ENCODE measurements at regions not wholly inside any gene's neighbourhood (a gene's known extent, or its start where the extent isn't known, plus 50 kb on each side); places are given as distances from the start of the nearest gene placed in this dataset.
A peak's percentile ranks its signal among the peaks of the same experiment; 100 is the strongest.

DNA sequence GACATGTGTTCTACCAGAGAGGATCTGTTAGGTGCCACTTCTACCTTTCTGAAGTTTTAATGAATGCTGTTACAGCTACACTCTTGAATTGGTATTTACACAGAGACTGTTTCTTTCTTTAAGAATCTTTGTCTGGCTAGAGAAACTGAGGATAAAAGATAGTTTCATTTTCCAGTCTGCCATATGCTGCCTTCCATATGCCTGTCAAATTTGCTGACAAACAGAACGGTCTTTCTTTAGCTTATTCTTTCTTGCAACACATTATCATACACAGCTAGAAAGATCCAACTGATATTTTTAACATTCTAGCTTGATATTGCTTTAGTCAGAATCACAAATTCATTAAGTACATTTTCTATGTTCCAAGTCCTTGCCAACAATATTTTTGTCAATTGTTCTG is 409.8 kb upstream of the CELF4 start:
- no peak for DNase-seq

DNA sequence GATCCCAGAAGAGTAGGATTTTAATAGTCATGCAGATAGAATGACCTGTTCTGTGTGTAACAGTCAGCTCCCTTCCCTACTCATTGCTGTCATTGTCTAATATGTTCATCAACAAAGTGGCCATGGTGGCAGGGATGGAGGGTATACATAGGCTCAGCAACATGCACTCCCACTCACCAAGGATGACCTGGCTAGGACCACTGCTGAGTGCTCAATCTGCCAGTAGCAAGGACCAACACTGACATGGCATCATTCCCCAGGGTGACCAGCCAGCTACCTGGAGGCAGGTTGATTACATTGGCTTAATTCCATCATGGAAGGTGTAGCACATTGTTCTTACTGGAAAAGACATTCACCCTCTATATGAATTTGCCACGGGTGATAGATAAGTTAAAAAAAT is 401.7 kb upstream of the CELF4 start:
- DNase-seq: no peak

DNA sequence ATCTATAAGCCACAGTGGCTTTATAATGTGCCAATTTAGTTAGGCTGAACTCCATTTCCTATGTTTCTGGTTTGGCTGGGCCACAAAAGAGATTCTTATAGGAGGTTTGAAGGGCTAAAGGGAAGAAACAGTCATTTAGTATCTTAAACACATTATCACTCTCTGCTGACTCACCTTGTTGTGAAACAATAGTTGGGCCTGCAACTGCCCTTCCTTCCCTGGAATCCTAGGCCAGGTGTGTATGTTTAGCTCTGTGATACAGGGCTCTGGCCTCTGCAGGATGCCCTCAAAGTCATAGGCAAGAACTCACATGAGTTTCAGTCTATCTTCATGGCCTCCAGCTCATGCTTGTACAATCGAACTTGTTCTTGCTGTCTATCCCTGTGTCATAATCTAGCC is 400.0 kb upstream of the CELF4 start:
- no peak for DNase-seq

DNA sequence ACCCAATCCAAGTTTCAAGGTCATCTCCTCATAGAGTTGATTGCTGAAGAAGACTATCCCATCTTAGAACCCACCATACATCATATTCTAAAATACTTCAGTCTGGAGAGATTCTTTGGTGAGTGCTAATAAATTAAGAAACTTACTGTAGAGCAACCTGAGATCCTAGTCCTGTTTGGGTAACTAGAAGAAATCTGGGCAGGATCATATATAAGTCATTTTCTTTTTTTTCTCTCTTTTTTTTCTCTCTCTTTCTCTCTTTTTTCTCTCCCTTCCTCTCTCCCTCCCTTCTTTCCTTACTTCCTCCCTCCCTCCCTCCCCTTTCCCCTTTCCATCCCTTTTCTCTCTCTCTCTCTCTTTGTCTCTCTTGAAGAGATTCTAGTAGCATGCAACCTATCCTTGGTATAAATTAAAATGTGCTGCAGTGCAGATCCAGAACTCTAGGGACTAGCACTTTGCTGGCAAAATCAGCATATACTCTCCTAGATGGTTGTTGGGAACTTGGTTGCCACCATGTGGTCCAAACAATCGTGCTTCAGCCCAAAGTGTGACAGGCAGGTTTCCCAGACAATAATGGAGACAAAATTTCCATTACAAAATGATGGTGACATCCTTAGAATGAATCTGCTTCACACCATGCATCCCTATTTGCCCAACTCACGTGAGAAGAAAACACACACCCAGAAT is 399.4 kb upstream of the CELF4 start:
- no peak for DNase-seq

DNA sequence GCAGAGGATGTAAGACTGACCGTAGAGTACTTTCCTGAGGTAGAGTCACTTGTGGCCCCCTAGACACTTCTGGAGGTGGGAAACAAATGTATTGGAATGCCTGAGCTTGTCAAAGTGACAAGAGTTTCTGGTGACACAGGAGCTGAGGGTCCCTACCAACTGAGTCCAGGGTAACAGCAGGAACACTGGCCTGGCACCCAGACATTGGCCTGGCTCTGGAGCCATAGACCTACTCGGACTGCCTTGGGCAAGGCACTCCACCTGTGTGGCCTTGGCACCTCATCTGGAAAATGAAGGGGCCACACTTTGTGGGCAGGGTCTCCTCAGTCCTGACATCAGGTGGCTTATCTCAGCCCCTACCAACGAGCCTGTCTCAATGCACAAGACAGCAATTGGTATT is 398.2 kb upstream of the CELF4 start:
- no peak for DNase-seq

DNA sequence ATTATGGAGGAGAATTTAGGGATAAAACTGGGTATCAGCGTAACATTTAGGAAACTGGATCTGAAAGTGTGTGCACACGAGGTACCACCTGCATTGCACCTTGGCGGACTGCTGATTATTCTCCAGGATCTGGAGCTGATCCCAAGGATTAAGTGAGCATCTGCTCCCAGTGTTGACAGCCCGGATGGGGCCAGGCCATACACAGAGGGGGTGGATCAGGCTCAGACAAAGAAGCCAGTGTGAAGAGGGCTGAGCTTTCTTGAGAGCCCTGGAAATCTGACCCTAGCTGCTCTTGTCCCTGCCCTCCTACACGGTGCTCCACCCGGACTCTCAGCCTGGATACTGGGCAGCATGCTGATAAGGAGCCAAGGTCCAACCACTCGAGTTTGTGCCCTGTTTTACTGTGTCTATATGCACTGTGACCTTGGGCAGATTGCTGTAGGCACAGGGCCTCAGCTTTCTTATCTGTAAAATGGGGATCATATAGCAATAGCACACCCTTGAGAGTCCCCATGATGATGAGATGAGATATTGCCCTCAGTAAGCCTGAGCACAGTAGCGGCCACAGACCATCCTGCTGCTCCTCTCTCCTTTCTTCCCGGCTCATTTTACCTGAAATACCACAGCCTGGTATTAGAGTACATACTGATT is 396.8 kb upstream of the CELF4 start:
- peak; percentile 45 for DNase-seq

DNA sequence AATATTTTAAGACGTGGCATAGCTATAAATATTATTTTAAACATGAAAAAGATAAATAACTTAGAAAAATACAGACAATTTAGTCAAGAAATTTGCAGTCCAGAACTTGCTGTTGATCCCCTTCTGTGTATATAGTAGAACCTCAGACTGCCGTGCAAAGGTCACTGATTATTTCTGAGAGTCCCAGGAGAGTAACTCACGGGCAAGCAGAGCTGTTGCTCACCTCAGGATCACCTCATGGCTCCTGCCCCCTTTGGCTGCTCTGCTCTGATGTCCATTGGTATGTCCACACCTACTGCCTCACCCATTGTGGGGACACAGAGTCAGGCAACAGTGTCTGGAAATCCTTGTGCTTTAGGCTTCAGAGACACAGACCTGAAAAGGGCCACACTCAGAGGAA is 392.9 kb upstream of the CELF4 start:
- DNase-seq: no peak

DNA sequence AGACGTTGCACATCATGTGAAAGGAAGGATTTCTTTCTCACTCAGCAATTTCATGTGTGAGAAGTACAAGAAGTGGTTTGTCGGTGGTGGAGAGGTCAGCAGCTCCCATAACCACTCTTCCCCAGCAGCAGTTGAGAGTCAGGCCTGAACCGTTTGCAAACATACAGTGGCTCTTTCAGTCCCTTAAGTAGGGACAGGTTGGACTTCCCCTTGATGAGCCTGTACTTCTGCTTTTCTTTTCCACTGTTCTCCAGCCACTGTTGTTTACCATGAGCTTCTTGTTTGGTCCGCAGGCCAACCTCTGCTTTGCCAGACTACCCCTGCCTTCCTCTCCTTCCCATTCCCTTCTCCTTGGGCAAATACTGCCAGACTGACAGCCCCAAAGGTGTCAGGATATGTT is 391.3 kb upstream of the CELF4 start:
- no peak for DNase-seq

DNA sequence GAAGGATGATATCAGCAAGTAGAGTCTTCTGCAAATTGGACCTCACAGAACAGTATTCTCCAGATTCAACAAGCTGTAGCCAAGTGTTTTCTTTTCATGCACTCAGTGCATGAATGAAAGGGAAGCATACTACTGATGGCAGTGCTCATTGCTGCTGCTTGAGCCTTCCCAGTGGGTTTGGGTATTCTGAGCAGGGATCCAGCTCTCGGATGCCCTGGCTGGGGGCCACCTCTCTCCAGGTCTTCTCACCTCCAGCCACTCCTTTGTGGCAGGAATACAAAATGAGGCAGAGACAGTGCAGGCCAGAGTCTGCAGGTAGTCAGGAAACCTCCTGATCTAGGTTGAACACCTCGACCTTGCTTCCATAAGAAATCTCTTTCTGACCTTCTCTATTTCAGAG is 390.4 kb upstream of the CELF4 start:
- no peak for DNase-seq

DNA sequence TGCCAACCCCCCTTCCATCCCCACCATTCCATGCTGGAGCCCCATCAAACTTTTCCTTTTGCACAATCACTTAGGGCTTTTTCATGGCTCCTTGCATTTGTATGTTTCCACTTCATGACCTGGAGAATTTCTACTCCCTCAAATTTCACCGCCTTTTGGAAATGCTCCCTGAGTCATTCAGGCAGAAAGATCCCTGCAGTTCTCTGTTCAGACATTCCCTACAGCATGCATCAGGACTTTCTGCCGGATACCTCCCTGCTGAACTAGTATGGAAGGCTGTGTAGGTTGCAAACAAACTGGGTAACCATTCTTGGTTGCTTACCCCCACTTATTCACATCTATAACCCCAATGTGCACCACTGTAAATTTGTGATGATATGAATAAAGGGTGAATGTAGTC is 389.6 kb upstream of the CELF4 start:
- no peak for DNase-seq

DNA sequence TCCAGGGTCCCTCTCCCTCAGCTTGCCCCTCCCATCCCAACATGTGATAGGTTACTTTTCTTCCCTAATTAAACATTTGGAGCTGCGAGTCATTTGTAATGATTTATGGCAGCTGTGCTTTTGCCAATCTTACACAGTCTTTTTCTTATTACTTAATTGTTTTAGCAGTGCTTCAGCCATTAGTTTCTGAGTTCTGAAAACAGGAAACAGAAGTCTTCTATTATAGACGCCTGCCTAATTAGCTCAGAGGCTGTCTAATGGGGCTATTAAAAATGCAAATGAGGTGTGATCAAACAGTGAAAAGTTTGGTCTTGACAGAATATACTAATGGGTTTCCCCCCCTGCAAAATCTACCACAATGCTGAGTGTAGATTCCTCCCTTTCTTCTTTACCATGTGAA is 388.3 kb upstream of the CELF4 start:
- no peak for DNase-seq

DNA sequence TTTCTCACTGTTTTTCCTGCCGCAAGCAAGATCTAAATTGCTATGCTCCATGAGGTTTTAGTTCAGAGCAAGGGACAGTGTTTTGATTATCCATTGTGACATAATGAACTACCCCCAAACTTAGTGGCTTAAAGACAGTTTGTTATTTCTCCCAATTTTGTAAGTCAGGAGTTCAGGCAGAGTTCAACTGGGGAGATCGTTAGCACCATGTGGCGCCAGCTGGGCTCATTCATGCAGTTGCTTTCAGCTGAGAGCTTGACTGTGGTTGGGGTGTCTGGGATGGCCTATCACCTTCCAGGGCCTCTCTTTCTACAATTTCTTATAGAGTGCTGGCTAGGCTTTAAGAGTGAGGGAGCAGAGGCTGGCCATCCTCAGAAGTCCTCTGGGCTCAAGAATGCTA is 382.9 kb upstream of the CELF4 start:
- no peak for DNase-seq

DNA sequence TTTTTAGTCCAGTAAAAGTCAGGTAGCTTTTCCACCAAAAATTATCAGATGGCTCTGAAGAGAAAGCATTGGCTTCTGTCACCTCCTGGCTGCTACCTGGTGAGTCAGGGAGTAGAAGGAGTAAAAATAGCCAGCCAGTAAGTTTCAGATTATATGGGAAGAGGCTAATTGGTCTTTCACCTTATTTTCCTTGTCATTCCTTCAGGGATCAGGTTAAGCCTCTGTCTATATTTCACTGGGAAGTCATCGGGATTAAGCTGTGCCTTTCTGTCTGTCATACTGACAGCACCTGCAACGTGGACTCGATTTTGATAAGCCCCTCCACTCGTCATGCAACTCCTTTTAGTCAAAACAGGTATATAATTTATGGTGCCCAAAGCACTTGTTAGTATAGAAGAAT is 380.7 kb upstream of the CELF4 start:
- no peak for DNase-seq

DNA sequence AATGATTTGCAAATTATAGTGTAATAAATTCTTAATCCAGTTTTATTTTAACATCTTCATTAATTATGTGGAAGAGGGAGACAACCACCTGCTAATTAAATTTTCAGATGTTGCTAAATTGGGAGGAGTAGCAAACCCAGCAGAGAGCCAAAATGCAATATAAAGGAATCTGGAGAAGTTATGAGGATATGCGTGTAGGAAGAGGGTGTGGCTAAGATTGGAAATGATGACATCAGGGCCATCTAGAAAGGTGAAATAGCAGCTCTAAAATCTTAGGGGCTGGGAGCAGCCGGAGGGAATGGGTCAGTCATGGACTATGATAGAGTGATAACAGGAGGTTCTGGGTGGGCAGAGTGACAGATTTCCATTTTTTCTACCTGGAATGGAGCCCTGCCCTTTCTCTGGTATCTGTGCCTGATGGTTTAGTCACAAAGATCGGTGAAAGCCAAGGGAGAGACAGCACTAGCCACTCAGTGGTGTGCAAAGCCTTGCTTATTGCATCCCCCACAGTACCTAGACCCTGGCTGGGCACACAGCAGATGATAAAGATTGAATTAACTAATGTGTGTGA is 379.2 kb upstream of the CELF4 start:
- DNase-seq: no peak

DNA sequence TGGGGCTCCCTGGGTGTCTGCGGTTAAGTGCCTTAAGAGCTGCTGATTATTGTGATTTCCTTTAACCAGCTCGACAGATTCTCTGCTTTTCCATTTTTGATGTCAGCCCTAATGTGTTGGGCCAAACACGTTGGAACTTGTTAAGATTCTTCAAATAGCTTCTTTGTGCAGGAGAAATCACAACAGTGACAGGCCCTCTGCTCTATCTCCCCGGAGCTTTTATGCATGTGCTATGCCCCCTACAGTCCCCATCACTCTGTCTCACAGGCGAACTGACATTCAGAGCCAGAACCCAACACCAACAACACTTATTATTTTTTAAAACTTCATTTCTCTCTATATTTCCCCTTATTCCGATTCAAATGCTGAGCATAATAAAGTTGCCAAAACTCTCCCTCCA is 371.7 kb upstream of the CELF4 start:
- no peak for DNase-seq

DNA sequence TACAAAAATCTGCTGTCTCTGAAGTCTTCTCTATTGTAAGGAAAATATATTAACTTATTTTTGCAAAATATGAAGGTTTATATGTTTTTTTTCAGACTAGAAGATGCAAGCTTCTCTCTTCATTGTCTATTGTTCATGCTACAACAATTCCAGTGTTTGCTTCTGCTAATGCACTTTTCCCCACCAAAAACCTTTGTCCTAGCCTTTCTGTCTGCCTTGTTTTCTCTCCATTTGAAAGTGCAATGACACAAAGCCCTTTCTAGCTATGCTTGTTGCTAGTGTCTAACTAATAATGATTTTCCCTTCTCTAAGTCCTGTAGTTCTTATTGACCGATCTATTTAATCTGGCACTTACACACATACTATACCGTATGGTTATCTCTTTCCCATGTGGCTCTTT is 369.5 kb upstream of the CELF4 start:
- DNase-seq: no peak

DNA sequence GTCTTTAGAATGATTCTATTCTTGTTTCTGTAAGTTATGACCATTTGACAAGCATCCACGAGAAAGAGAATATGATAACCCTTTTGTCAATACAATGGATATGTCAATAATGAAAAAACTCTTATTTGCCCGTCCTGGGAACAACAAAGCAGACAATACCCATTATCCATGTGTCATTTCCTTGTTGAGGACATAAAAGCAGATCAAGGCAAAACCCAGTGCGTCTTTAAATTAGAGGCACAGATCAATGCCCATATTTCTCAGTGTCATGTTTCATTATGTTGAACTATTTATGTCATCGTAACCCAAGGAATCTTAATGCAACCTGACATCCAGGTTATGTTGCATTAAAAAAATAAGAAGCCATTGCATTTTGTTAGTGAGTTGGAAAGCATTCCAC is 365.0 kb upstream of the CELF4 start:
- DNase-seq: no peak

DNA sequence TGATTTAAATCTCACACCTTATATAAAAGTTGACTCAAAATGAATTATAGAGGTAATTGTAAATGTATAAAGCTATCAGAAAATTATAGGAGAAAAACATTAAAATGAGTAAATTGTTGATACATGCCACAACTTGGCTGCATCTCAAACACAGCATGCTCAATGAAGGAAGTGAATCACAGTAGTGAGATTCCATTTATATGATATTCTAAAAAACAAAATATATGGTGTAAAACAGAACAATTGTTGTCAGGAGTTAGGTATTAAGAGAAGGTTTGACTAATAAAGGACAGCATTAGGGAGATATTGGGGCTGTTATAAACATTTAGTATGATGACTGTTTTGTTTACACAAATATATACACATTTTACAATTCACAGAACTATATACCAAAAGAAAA is 356.6 kb upstream of the CELF4 start:
- DNase-seq: no peak

DNA sequence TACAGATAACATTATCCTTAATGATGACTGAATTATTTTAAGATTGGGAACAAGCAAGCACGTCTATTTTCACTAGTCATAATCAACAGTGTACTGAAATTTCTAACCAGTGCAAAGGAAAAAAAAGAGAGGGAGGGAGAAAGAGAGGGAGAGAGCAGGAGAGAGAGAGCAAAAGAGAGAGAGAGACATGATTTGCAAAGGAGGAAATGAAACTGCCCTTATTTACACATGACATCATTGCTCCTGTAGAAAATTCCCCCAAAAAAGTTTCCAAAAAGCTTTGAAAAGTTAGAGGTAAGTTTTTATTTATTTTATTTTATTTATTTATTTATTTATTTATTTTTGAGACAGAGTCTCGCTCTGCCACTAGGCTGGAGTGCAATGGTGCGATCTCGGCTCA is 355.3 kb upstream of the CELF4 start:
- no peak for DNase-seq

DNA sequence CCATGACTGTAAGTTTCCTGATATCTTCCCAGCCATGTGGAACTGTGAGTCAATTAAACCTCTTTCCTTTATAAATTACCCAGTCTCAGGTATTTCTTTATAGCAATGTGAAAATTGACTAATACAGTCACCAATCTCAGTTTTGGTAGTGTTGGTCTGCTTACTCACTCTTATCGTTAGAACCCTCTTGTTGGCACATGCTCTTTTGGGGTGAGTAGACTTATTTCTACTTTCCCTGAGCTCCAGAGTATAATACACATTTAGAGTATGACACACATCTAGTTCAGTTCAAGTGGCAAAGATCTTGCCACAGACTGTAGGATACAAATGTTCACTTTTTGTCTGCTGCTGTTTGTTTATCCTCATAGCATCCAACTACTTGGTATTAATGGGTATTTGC is 347.5 kb upstream of the CELF4 start:
- DNase-seq: no peak

DNA sequence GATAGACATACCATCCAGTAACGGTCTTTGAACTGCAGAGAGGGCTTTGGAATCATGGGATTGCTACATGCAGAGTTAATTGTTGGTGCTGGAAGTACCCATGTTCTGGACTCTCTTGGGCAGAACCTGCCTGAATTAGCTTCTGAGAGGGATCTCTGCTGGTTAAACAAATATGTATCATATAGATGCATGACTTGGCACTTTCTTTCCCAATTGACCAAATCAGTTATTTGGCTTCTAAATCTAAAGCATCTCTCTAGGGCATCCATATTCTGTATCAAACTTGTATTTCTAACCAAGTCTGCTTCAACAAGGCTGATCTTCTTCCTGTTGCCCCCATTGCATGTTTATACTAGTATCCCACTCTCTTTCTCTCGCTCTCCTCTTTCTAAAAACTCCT is 336.7 kb upstream of the CELF4 start:
- DNase-seq: no peak

DNA sequence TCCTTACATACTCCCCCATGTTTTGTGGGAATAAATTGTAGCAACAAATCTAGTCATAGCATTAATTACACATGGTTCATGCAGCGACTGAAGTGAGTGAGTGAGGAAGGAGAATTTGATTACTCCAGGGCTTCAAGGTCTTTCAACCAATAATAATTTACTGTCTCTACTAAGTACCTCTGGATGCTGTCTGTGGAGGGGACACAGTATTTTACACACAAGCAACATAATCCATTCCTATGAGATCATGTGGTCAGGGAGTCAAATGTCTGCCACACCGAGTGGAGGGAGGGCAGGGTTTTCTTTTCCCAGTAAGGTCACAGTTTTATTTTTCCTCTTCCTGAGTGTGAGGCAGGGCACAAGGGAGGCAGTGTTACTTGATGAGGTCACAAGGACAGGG is 334.7 kb upstream of the CELF4 start:
- DNase-seq: no peak

DNA sequence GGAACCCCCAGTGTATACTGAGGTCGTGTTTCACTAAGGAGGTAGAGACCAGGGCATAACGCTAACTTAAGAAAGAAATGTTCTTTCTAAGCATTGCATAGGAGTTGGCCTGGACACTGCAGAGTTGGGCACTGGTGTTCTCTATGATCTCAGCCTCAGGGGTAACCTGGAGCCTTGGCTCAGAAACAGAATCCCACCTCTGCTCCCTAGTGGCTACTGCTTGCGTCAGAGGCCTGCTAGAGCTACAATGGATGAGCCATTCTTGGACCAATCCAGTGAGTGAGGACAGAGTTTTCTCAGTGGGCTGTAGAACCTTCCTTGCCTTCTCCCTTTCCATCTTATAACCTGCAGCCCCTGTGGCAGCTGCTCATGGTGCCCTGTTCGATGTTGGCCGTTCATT is 324.4 kb upstream of the CELF4 start:
- no peak for DNase-seq

DNA sequence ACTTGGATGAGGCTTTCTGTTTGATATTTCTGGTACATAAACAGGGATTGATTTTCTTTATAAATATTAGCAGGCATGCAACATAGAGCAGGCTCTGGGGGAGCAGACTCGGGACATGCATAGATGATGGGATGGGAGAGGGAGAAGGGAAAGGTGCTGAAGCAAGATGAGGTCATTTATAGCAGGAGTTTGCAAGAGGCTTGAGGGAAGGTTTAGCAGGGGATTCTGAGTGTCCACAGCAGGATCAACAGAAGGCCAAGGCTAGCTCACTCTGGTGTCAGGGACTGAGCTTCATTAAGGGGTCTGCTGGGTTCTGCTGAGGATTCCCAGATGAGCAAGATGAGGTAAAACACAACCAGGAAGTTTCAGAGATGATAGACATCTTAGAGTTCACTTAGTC is 309.1 kb upstream of the CELF4 start:
- DNase-seq: no peak

DNA sequence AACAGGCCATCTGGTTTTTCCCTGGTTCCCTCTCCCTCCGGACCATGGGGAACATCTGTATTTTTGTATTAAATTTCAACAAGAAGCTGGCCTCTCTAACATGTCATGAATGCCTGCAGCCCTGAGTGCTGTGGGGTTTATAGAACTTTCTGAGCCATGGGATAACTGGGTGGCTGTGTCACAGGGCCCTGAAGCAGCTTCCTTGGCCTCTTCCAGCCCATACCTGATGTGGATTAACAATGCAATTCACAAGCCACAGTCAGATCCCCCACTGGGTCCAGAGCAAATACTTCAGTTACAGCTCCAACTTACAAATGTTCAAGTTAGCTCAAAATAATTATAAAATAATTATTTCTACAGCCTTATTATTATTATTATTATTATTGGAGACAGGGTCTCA is 307.8 kb upstream of the CELF4 start:
- no peak for DNase-seq
